Vagina (tissue), 2 donors: ENCODE measurements at regions not wholly inside any gene's neighbourhood (a gene's known extent, or its start where the extent isn't known, plus 50 kb on each side); places are given as distances from the start of the nearest gene placed in this dataset.

ENCODE experiments used
- DNase-seq, 2 donors: peaks; one replicate each; pipeline ENCODE4 v3.0.0-alpha.2; 2017; ENCODE audit errors: extremely low spot score in 2 of 2
- H3K27ac ChIP-seq: fragments of 200-600 bp; sonication (generic); one replicate; pipeline ENCODE4 v1.5.1; 2019
- H3K27me3 ChIP-seq: fragments of 200-600 bp; sonication (generic); one replicate; pipeline ENCODE4 v1.5.1; 2019
- H3K36me3 ChIP-seq, 2 donors: fragments of 200-600 bp; sonication (generic); one replicate each; pipeline ENCODE4 v1.5.1; 2017 to 2019
- H3K4me1 ChIP-seq: fragments of 200-600 bp; sonication (generic); one replicate; pipeline ENCODE4 v1.5.1; 2019
- H3K4me3 ChIP-seq, 2 donors: fragments of 200-600 bp; sonication (generic); 1 replicate in 1 of 2; 2 replicates in 1 of 2; pipeline ENCODE4 v1.5.1; 2016 to 2019
- H3K9me3 ChIP-seq: fragments of 200-600 bp; sonication (generic); one replicate; pipeline ENCODE4 v1.5.1; 2019
- POLR2A ChIP-seq, 2 donors: fragments of 450-650 bp; IDR thresholded peaks; one replicate each; pipeline ENCODE4 v1.6.1; 2017; ENCODE audit warnings: antibody characterized with exemption in 2 of 2, mild to moderate bottlenecking in 2 of 2, moderate library complexity in 2 of 2
- POLR2AphosphoS5 ChIP-seq, 2 donors: sonication (generic); formaldehyde crosslinking; IDR thresholded peaks; one replicate each; pipeline ENCODE4 v1.9.0; 2017; ENCODE audit warnings: antibody characterized with exemption in 2 of 2, mild to moderate bottlenecking in 2 of 2, low read depth in 1 of 2; ENCODE audit not compliant: insufficient read depth in 1 of 2
- intact Hi-C: fragments of 100-400 bp; cut with DNase I; formaldehyde crosslinking; loops from one replicate; pipeline ENCODE4 v1.15.1; 2023
- TF ChIP-seq, protein P1 (sequence below), 3 experiments: fragments of 450-650 bp in 2 of 3; fragments of 200-600 bp in 1 of 3; sonication (generic) in 1 of 3; IDR thresholded peaks; one replicate each; pipeline ENCODE4 v1.5.1; 2017 to 2019; ENCODE audit warnings: antibody characterized with exemption in 3 of 3, mild to moderate bottlenecking in 2 of 3, moderate library complexity in 2 of 3

DNA sequence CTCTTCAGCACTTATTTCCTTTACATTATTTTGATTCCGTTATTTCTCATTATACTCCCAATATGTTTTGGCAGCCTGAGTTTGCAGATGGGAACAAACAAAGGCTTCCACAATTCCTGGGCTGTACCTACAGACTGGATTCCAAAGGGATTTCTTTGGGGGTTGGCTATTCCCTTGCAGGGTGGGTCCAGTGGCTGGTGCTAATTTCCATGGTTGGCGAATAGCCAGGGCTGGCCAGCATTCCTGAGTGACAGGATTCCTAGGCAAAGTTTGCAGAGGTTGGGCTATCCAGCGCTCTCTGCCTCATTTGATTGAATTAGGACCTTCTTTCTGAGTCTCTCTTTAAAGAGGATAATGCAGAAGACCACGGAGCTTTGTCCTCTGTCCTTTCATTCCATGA lies 207.4 kb downstream of the MAF start:
- H3K27me3 ChIP-seq, result no peaks in the 10 kb centered on the region

DNA sequence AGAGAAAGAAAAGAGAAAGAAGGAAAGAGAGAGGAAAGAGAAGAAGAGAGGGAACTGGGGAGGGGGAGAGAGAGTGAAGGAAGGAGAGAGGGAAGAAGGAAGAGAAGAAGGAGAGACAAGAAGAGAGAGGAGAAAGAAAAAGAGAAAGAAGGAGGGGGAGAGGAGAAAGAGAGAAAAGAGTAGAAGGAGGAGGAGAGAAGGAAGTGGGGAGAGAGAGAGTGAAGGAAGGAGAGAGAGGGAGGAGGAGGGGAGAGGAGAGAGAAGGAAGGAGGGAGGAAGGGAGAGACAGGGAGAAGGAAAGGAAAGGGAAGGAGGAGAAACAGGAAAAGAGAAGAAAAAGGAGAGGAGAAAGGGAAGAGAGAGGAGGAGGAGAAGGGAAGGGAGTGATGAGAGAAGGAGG lies 208.5 kb downstream of the MAF start:
- Histone ChIP-seq H3K27me3 (no peaks in the 10 kb centered on the region), H3K36me3 (no peaks in the 10 kb centered on the region), H3K9me3 (no peaks in the 10 kb centered on the region), H3K4me3 (no peak overlapping the region), H3K27ac (no peak overlapping the region), H3K4me1 (no peaks in the 10 kb centered on the region)
- TF ChIP-seq, protein P1, sequence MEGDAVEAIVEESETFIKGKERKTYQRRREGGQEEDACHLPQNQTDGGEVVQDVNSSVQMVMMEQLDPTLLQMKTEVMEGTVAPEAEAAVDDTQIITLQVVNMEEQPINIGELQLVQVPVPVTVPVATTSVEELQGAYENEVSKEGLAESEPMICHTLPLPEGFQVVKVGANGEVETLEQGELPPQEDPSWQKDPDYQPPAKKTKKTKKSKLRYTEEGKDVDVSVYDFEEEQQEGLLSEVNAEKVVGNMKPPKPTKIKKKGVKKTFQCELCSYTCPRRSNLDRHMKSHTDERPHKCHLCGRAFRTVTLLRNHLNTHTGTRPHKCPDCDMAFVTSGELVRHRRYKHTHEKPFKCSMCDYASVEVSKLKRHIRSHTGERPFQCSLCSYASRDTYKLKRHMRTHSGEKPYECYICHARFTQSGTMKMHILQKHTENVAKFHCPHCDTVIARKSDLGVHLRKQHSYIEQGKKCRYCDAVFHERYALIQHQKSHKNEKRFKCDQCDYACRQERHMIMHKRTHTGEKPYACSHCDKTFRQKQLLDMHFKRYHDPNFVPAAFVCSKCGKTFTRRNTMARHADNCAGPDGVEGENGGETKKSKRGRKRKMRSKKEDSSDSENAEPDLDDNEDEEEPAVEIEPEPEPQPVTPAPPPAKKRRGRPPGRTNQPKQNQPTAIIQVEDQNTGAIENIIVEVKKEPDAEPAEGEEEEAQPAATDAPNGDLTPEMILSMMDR (IDR thresholded peaks at IDR 0.05), result no peak
- TF ChIP-seq POLR2A (IDR thresholded peaks at IDR 0.05), result no peak
- no peak for TF ChIP-seq POLR2AphosphoS5 (IDR thresholded peaks at IDR 0.05; ENCODE audit: insufficient read depth in 1 of 2, low read depth in 1 of 2)
- no peak for DNase-seq
- intact Hi-C loops, result no loop called here

More for the DNA sequence above, 207.4 kb downstream of the MAF start:
- no peaks in the 10 kb centered on the region for H3K4me1 ChIP-seq
- no peaks in the 10 kb centered on the region for H3K9me3 ChIP-seq
- TF ChIP-seq POLR2A (IDR thresholded peaks at IDR 0.05) (no peak), POLR2AphosphoS5 (IDR thresholded peaks at IDR 0.05; ENCODE audit: insufficient read depth in 1 of 2, low read depth in 1 of 2) (no peak)
- TF ChIP-seq, protein P1 (IDR thresholded peaks at IDR 0.05), result no peak
- no peak for DNase-seq
- no peak overlapping the region for H3K27ac ChIP-seq
- H3K4me3 ChIP-seq, result no peak overlapping the region
- intact Hi-C loops, result no loop called here
- H3K36me3 ChIP-seq, result no peaks in the 10 kb centered on the region

DNA sequence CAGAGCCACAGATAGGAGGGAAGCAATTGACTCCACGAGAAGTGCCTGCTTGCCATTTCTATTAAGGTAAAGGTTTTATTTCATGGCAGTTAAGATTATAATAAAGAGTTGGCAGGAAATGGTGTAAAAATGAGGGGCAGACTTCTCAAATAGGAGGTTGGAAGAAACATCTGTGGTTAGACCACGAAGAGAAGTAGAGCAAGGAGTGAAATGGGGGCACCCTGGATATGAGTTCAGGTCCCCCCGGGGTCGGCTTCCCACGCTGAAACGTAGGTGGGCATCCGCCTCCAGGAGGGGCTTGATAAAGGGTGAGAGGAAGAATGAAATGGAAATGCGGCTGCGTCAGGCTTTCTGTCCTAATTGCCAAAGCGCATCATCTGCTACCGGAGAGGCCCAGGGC lies 209.1 kb downstream of the MAF start:
- Histone ChIP-seq H3K36me3 (no peaks in the 10 kb centered on the region), H3K27me3 (no peaks in the 10 kb centered on the region), H3K27ac (no peak overlapping the region), H3K4me1 (no peaks in the 10 kb centered on the region), H3K9me3 (no peaks in the 10 kb centered on the region), H3K4me3 (no peak overlapping the region)
- intact Hi-C loops, result no loop called here
- no peak for DNase-seq
- TF ChIP-seq, protein P1 (IDR thresholded peaks at IDR 0.05), result no peak
- TF ChIP-seq POLR2AphosphoS5 (IDR thresholded peaks at IDR 0.05; ENCODE audit: insufficient read depth in 1 of 2, low read depth in 1 of 2) (no peak), POLR2A (IDR thresholded peaks at IDR 0.05) (no peak)

DNA sequence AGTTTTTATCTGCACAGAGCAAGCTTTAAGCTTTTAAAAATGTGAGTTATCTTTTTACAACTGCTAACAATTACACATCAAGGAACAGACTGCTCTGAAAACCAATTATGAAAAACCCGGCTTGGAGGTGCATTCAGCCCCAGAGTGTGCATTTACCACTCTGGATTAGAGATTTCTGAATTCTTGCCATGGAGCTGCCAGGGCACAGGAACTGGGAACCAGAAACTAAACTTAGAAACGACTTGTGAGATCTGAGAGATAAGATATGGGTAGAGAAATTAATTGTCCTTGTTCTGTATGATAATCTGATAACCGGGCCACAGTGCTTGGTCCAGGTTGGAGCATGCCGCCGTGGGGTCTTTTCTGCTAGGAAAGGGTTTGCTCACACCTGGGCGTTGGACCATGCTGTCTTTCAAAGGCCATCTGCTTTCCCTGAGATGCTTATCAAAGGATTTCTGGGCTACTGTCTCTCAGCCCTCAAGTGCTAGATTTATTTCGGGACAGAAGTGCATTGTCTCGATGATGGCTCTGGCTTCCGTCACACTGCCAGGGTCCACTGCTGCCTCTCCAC lies 210.0 kb downstream of the MAF start:
- no peak overlapping the region for H3K27ac ChIP-seq
- DNase-seq, result no peak
- H3K4me3 ChIP-seq, result no peak overlapping the region
- TF ChIP-seq POLR2AphosphoS5 (IDR thresholded peaks at IDR 0.05; ENCODE audit: insufficient read depth in 1 of 2, low read depth in 1 of 2) (no peak), POLR2A (IDR thresholded peaks at IDR 0.05) (no peak)
- TF ChIP-seq, protein P1 (IDR thresholded peaks at IDR 0.05), result no peak
- no peaks in the 10 kb centered on the region for H3K4me1 ChIP-seq
- H3K36me3 ChIP-seq, result no peaks in the 10 kb centered on the region
- intact Hi-C loops, result no loop called here
- no peaks in the 10 kb centered on the region for H3K27me3 ChIP-seq
- H3K9me3 ChIP-seq, result no peaks in the 10 kb centered on the region

DNA sequence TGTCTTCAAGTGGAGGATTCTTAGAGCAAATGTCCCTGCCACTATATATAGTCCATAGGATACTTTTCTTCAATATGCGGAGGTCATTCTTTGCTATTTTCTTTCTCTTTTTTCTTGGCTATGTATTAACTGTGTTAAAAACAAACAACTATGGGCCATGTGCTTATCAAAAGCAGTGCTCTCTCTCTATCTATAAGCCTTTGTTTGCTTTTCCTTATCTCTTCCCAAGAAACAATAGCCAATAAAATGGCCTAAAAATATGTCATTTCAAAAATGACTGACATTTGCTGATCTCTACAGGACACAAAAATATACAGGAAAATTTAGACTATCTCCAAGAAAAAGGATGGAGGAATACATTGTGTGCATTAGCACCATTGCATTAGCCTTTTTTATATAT lies 212.1 kb downstream of the MAF start:
- Histone ChIP-seq H3K27me3 (no peaks in the 10 kb centered on the region), H3K27ac (no peak overlapping the region), H3K4me3 (no peak overlapping the region), H3K9me3 (no peaks in the 10 kb centered on the region), H3K36me3 (no peaks in the 10 kb centered on the region), H3K4me1 (no peaks in the 10 kb centered on the region)
- intact Hi-C loops, result no loop called here
- no peak for TF ChIP-seq POLR2AphosphoS5 (IDR thresholded peaks at IDR 0.05; ENCODE audit: insufficient read depth in 1 of 2, low read depth in 1 of 2)
- no peak for DNase-seq
